T-helper 1 cell (primary cell): ENCODE measurements at regions not wholly inside any gene's neighbourhood (a gene's known extent, or its start where the extent isn't known, plus 50 kb on each side); places are given as distances from the start of the nearest gene placed in this dataset.
"Not testable (repeated sequence)": the region's sequence is repeated elsewhere in the genome, so short reads cannot be mapped to it uniquely, and the experiment has no call there.

Source experiments
- DNase-seq, 5 donors: peaks; one replicate each; pipeline ENCODE4 v3.0.0-alpha.2; 2012 to 2020

- DNase-seq: no peak
These were observed 52.7 kb upstream of the LARP1 start for GRCh38 chr5:154702477-154702876.

- DNase-seq: not testable (repeated sequence)
These were observed 53.5 kb upstream of the LARP1 start for GRCh38 chr5:154701725-154702124.

- no peak for DNase-seq
These were observed 54.0 kb upstream of the LARP1 start for GRCh38 chr5:154701181-154701580.

GRCh38 chr5:154700289-154700928 lies 54.8 kb upstream of the LARP1 start:
- not testable (repeated sequence) for DNase-seq

GRCh38 chr5:154698763-154699162 lies 56.4 kb upstream of the LARP1 start:
- no peak for DNase-seq

- DNase-seq: no peak
These were observed 57.8 kb upstream of the LARP1 start for GRCh38 chr5:154697371-154697770.

GRCh38 chr5:154696891-154697290 lies 58.3 kb upstream of the LARP1 start:
- DNase-seq: no peak

- DNase-seq: no peak
These were observed 61.0 kb upstream of the LARP1 start for GRCh38 chr5:154694159-154694558.

GRCh38 chr5:154690488-154690887 lies 64.7 kb upstream of the LARP1 start:
- DNase-seq: no peak

- no peak for DNase-seq
These were observed 68.7 kb upstream of the LARP1 start for GRCh38 chr5:154686490-154686889.

GRCh38 chr5:154683101-154683880 lies 71.9 kb upstream of the LARP1 start:
- DNase-seq: no peak

GRCh38 chr5:154679501-154679900 lies 75.7 kb upstream of the LARP1 start:
- DNase-seq: no peak

- DNase-seq: no peak
These were observed 77.3 kb upstream of the LARP1 start for GRCh38 chr5:154677921-154678320.

GRCh38 chr5:154676508-154676907 lies 78.7 kb upstream of the LARP1 start:
- no peak for DNase-seq

- DNase-seq: no peak
These were observed 81.1 kb upstream of the LARP1 start for GRCh38 chr5:154674029-154674428.

GRCh38 chr5:154673506-154673905 lies 81.7 kb upstream of the LARP1 start:
- no peak for DNase-seq

GRCh38 chr5:154669913-154670312 lies 85.3 kb upstream of the LARP1 start:
- not testable (repeated sequence) for DNase-seq

- DNase-seq: no peak
These were observed 85.8 kb upstream of the LARP1 start for GRCh38 chr5:154669402-154669801.

GRCh38 chr5:154664869-154665268 lies 90.3 kb upstream of the LARP1 start:
- DNase-seq: no peak

GRCh38 chr5:154663424-154663823 lies 91.8 kb upstream of the LARP1 start:
- DNase-seq: no peak

GRCh38 chr5:154654486-154655371 lies 100.4 kb upstream of the LARP1 start:
- DNase-seq: no peak

GRCh38 chr5:154653764-154654485 lies 101.3 kb upstream of the LARP1 start:
- DNase-seq: no peak

- no peak for DNase-seq
These were observed 101.8 kb upstream of the LARP1 start for GRCh38 chr5:154653418-154653763.
